HEK293 (cell line): ENCODE measurements at regions not wholly inside any gene's neighbourhood (a gene's known extent, or its start where the extent isn't known, plus 50 kb on each side); places are given as distances from the start of the nearest gene placed in this dataset.

Experiments used
- CTCF ChIA-PET: fragments of 350-600 bp; formaldehyde crosslinking; extraction: SDS; loops from one replicate; lab custom pipeline; 2021; ENCODE audit warnings: antibody characterized with exemption; lab: Yijun Ruan, JAX
- POLR2A ChIA-PET: fragments of 300-600 bp; formaldehyde crosslinking; extraction: SDS; loops from one replicate; lab custom pipeline; 2020; ENCODE audit warnings: antibody characterized with exemption, inconsistent platforms; lab: Yijun Ruan, JAX
- H3K27ac ChIP-seq: fragments of 200-500 bp; sonication (Bioruptor generic); 2 replicates; pipeline ENCODE4 v1.5.1; 2014; ENCODE audit warnings: low read depth, low read length, control low read depth, inconsistent platforms; ENCODE audit errors: extremely low read depth
- H3K36me3 ChIP-seq, 2 experiments: fragments of 200-500 bp in 1 of 2; sonication (Bioruptor generic) in 1 of 2; 1 replicate in 1 of 2; 2 replicates in 1 of 2; pipeline ENCODE4 v1.5.1; 2014 to 2017; ENCODE audit warnings: inconsistent platforms in 2 of 2, low read length in 2 of 2; ENCODE audit not compliant: control insufficient read depth in 2 of 2, insufficient read depth in 1 of 2
- H3K4me1 ChIP-seq: fragments of 200-500 bp; sonication (Bioruptor generic); 2 replicates; pipeline ENCODE4 v1.5.1; 2014; ENCODE audit warnings: mild to moderate bottlenecking, low read length, inconsistent platforms; ENCODE audit not compliant: control insufficient read depth, insufficient read depth
- H3K4me3 ChIP-seq: 2 replicates; pipeline ENCODE4 v1.5.1; 2011; ENCODE audit warnings: low read depth, mild to moderate bottlenecking, control low read depth, low read length, moderate library complexity
- H3K9me3 ChIP-seq: fragments of 200-500 bp; sonication (Bioruptor generic); 2 replicates; pipeline ENCODE4 v1.5.1; 2014; ENCODE audit warnings: low read depth, low read length, inconsistent platforms; ENCODE audit not compliant: control insufficient read depth, insufficient read depth
- GFI1B ChIP-seq: fragments of 450-650 bp; formaldehyde crosslinking; IDR thresholded peaks from 2 replicates; pipeline ENCODE4 v1.5.1; 2016; ENCODE audit warnings: missing biosample characterization, missing genetic modification characterization
- GLIS1 ChIP-seq: fragments of 450-650 bp; formaldehyde crosslinking; IDR thresholded peaks from 2 replicates; pipeline ENCODE4 v1.5.1; 2016; ENCODE audit warnings: missing biosample characterization, missing genetic modification characterization
- KLF7 ChIP-seq: fragments of 450-650 bp; formaldehyde crosslinking; IDR thresholded peaks from 2 replicates; pipeline ENCODE4 v1.5.1; 2016; ENCODE audit warnings: missing biosample characterization, missing genetic modification characterization, borderline replicate concordance
- MZF1 ChIP-seq: fragments of 450-650 bp; formaldehyde crosslinking; IDR thresholded peaks from 2 replicates; pipeline ENCODE4 v1.5.1; 2017; ENCODE audit warnings: missing biosample characterization, missing genetic modification characterization, borderline replicate concordance
- ZFP3 ChIP-seq: fragments of 450-650 bp; formaldehyde crosslinking; IDR thresholded peaks from 2 replicates; pipeline ENCODE4 v1.5.1; 2016; ENCODE audit warnings: low read depth, missing biosample characterization, missing genetic modification characterization
- ZNF169 ChIP-seq: fragments of 450-650 bp; formaldehyde crosslinking; IDR thresholded peaks from 2 replicates; pipeline ENCODE4 v1.5.1; 2016; ENCODE audit warnings: missing biosample characterization, missing genetic modification characterization
- ZNF24 ChIP-seq: fragments of 450-650 bp; formaldehyde crosslinking; IDR thresholded peaks from 2 replicates; pipeline ENCODE4 v1.5.1; 2016; ENCODE audit warnings: missing biosample characterization, missing genetic modification characterization
- ZNF394 ChIP-seq: fragments of 450-650 bp; formaldehyde crosslinking; IDR thresholded peaks from 2 replicates; pipeline ENCODE4 v1.5.1; 2016; ENCODE audit warnings: missing biosample characterization, missing genetic modification characterization, mild to moderate bottlenecking, moderate library complexity, borderline replicate concordance
- ZNF433 ChIP-seq: fragments of 450-650 bp; formaldehyde crosslinking; IDR thresholded peaks from 2 replicates; pipeline ENCODE4 v1.5.1; 2016; ENCODE audit warnings: missing biosample characterization, missing genetic modification characterization, low read depth
- ZNF501 ChIP-seq: fragments of 450-650 bp; formaldehyde crosslinking; IDR thresholded peaks from 2 replicates; pipeline ENCODE4 v1.5.1; 2016; ENCODE audit warnings: missing biosample characterization, missing genetic modification characterization
- ZNF529 ChIP-seq: fragments of 450-650 bp; formaldehyde crosslinking; IDR thresholded peaks from 2 replicates; pipeline ENCODE4 v1.5.1; 2017; ENCODE audit warnings: missing genetic modification characterization, missing biosample characterization; ENCODE audit not compliant: insufficient replicate concordance
- ZNF558 ChIP-seq: fragments of 450-650 bp; formaldehyde crosslinking; IDR thresholded peaks from 2 replicates; pipeline ENCODE4 v1.5.1; 2016; ENCODE audit warnings: missing biosample characterization, missing genetic modification characterization
- ZNF837 ChIP-seq: fragments of 450-650 bp; formaldehyde crosslinking; IDR thresholded peaks from 2 replicates; pipeline ENCODE4 v1.5.1; 2016; ENCODE audit warnings: missing biosample characterization, missing genetic modification characterization
- ZSCAN16 ChIP-seq: fragments of 450-650 bp; formaldehyde crosslinking; IDR thresholded peaks from 2 replicates; pipeline ENCODE4 v1.5.1; 2016; ENCODE audit warnings: missing biosample characterization, missing genetic modification characterization
- ZSCAN18 ChIP-seq: fragments of 450-650 bp; formaldehyde crosslinking; IDR thresholded peaks from 2 replicates; pipeline ENCODE4 v1.5.1; 2016; ENCODE audit warnings: missing biosample characterization, missing genetic modification characterization
- TF ChIP-seq, protein P1 (sequence below): fragments of 450-650 bp; formaldehyde crosslinking; IDR thresholded peaks from 2 replicates; pipeline ENCODE4 v1.5.1; 2017; ENCODE audit warnings: missing biosample characterization, missing genetic modification characterization
- TF ChIP-seq, protein P2 (sequence below): sonication (generic); formaldehyde crosslinking; IDR thresholded peaks from 2 replicates; pipeline ENCODE4 v1.8.1; 2022; ENCODE audit warnings: mild to moderate bottlenecking, moderate library complexity, missing genetic modification reagents
- TF ChIP-seq, protein P3 (sequence below): fragments of 450-650 bp; formaldehyde crosslinking; IDR thresholded peaks from 2 replicates; pipeline ENCODE4 v1.5.1; 2016; ENCODE audit warnings: missing biosample characterization, missing genetic modification characterization

- TF ChIP-seq MZF1 (tag by site-specific recombination), result no peak
- ChIA-PET POLR2A (no interaction called here), CTCF (no interaction called here)
- H3K27ac ChIP-seq, result no peak overlapping the region
- no peaks in the 10 kb centered on the region for H3K36me3 ChIP-seq
- H3K4me3 ChIP-seq, result no peak overlapping the region
- no peaks in the 10 kb centered on the region for H3K9me3 ChIP-seq
- H3K4me1 ChIP-seq, result no peaks in the 10 kb centered on the region
Measured at GRCh38 chr12:124151583-124151982, 143.3 kb upstream of the RFLNA start.

GRCh38 chr12:124152731-124153130 lies 142.2 kb upstream of the RFLNA start:
- H3K9me3 ChIP-seq, result no peaks in the 10 kb centered on the region
- no peaks in the 10 kb centered on the region for H3K36me3 ChIP-seq
- no peaks in the 10 kb centered on the region for H3K4me1 ChIP-seq
- no peak overlapping the region for H3K27ac ChIP-seq
- H3K4me3 ChIP-seq, result no peak overlapping the region
- POLR2A ChIA-PET, result no interaction called here
- CTCF ChIA-PET, result no interaction called here
- no peak for TF ChIP-seq ZNF169 (tag by site-specific recombination)
- TF ChIP-seq ZFP3 (tag by site-specific recombination), result no peak
- no peak for TF ChIP-seq ZNF529
- TF ChIP-seq KLF7 (tag by site-specific recombination), result no peak
- TF ChIP-seq, protein P1, sequence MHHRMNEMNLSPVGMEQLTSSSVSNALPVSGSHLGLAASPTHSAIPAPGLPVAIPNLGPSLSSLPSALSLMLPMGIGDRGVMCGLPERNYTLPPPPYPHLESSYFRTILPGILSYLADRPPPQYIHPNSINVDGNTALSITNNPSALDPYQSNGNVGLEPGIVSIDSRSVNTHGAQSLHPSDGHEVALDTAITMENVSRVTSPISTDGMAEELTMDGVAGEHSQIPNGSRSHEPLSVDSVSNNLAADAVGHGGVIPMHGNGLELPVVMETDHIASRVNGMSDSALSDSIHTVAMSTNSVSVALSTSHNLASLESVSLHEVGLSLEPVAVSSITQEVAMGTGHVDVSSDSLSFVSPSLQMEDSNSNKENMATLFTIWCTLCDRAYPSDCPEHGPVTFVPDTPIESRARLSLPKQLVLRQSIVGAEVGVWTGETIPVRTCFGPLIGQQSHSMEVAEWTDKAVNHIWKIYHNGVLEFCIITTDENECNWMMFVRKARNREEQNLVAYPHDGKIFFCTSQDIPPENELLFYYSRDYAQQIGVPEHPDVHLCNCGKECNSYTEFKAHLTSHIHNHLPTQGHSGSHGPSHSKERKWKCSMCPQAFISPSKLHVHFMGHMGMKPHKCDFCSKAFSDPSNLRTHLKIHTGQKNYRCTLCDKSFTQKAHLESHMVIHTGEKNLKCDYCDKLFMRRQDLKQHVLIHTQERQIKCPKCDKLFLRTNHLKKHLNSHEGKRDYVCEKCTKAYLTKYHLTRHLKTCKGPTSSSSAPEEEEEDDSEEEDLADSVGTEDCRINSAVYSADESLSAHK (tag by site-specific recombination), result no peak

DNA sequence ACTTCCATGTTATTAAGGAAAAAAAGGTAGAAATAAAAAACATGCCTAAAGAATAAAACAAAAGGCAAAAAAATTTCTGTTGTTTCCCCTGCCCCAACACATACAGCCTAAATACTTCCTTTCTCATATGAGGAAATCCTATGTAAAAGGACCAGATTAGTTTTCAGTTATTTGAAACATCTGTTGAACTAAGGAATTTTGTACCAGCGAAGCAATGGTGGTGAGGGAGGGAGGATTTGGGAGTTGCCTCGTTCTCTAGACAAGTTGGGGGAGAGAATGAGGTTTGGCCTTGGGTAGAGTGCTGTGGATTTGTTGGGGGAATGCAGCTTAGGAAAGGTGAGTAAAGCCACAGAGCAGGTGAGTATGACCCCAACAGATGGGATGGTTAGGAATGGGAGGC lies 141.5 kb upstream of the RFLNA start:
- H3K4me3 ChIP-seq, result no peak overlapping the region
- ChIA-PET POLR2A (no interaction called here), CTCF (no interaction called here)

More for the DNA sequence above, 141.5 kb upstream of the RFLNA start:
- TF ChIP-seq ZNF394 (tag by site-specific recombination) (no peak), ZNF433 (tag by site-specific recombination) (no peak), ZSCAN16 (tag by site-specific recombination) (no peak), ZNF837 (no peak), GLIS1 (tag by site-specific recombination) (no peak), ZSCAN18 (tag by site-specific recombination) (no peak), ZNF24 (no peak), ZNF501 (no peak), GFI1B (tag by site-specific recombination) (no peak), ZNF558 (tag by site-specific recombination) (no peak)
- TF ChIP-seq, protein P2, sequence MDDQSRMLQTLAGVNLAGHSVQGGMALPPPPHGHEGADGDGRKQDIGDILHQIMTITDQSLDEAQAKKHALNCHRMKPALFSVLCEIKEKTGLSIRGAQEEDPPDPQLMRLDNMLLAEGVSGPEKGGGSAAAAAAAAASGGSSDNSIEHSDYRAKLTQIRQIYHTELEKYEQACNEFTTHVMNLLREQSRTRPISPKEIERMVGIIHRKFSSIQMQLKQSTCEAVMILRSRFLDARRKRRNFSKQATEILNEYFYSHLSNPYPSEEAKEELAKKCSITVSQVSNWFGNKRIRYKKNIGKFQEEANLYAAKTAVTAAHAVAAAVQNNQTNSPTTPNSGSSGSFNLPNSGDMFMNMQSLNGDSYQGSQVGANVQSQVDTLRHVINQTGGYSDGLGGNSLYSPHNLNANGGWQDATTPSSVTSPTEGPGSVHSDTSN, result no peak
- TF ChIP-seq, protein P3, sequence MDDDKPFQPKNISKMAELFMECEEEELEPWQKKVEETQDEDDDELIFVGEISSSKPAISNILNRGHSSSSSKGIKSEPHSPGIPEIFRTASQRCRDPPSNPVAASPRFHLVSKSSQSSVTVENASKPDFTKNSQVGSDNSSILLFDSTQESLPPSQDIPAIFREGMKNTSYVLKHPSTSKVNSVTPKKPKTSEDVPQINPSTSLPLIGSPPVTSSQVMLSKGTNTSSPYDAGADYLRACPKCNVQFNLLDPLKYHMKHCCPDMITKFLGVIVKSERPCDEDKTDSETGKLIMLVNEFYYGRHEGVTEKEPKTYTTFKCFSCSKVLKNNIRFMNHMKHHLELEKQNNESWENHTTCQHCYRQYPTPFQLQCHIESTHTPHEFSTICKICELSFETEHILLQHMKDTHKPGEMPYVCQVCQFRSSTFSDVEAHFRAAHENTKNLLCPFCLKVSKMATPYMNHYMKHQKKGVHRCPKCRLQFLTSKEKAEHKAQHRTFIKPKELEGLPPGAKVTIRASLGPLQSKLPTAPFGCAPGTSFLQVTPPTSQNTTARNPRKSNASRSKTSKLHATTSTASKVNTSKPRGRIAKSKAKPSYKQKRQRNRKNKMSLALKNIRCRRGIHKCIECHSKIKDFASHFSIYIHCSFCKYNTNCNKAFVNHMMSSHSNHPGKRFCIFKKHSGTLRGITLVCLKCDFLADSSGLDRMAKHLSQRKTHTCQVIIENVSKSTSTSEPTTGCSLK (tag by site-specific recombination), result no peak
- Histone ChIP-seq H3K9me3 (no peaks in the 10 kb centered on the region), H3K4me1 (no peaks in the 10 kb centered on the region), H3K27ac (no peak overlapping the region), H3K36me3 (no peaks in the 10 kb centered on the region)
